ENCODE measurements at regions not wholly inside any gene's neighbourhood (a gene's known extent, or its start where the extent isn't known, plus 50 kb on each side); places are given as distances from the start of the nearest gene placed in this dataset.

DNA sequence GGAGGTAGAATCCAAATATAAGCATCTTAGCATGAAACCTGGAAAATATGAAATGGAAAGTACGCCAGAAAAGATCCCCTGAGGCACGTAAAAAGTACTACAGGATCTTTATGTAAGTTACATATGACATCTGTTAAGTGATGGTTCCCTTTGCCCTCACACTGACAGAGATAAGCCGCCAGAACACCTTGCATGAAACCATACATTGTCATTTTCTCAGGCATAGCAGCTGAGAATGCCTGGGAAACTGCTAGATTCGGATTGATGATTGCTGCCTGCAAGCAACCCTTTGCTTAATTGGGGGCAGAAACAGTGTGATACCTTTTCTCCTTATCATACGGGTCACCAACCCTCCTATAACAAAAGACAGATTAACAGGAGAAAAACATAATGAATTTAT lies 826.6 kb upstream of the LRRN3 start:
- intact Hi-C loops (cut with micrococcal nuclease; ENCODE audit: unreplicated experiment) = no loop called here
- BruUV-seq (replicated peaks) = no TSS peak
- Mint-ChIP-seq H3K27me3 (ENCODE audit: unreplicated experiment) (no peaks in the 10 kb centered on the region), H3K4me3 (ENCODE audit: low read depth, unreplicated experiment) (no peak overlapping the region), H3K36me3 (ENCODE audit: insufficient read depth, unreplicated experiment) (no peaks in the 10 kb centered on the region), H3K27ac (ENCODE audit: unreplicated experiment) (no peak overlapping the region), H3K9me3 (ENCODE audit: low read depth, unreplicated experiment) (no peaks in the 10 kb centered on the region), H3K4me1 (ENCODE audit: low read depth, unreplicated experiment) (no peaks in the 10 kb centered on the region)
- no peak for DNase-seq
- TF ChIP-seq, protein P1, sequence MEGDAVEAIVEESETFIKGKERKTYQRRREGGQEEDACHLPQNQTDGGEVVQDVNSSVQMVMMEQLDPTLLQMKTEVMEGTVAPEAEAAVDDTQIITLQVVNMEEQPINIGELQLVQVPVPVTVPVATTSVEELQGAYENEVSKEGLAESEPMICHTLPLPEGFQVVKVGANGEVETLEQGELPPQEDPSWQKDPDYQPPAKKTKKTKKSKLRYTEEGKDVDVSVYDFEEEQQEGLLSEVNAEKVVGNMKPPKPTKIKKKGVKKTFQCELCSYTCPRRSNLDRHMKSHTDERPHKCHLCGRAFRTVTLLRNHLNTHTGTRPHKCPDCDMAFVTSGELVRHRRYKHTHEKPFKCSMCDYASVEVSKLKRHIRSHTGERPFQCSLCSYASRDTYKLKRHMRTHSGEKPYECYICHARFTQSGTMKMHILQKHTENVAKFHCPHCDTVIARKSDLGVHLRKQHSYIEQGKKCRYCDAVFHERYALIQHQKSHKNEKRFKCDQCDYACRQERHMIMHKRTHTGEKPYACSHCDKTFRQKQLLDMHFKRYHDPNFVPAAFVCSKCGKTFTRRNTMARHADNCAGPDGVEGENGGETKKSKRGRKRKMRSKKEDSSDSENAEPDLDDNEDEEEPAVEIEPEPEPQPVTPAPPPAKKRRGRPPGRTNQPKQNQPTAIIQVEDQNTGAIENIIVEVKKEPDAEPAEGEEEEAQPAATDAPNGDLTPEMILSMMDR (IDR thresholded peaks at IDR 0.05; ENCODE audit: unreplicated experiment) = no peak
- CTCF ChIA-PET = no interaction called here

- H3K4me3 Mint-ChIP-seq (ENCODE audit: low read depth, unreplicated experiment) = no peak overlapping the region
- H3K9me3 Mint-ChIP-seq (ENCODE audit: low read depth, unreplicated experiment) = no peaks in the 10 kb centered on the region
- no peak overlapping the region for H3K27ac Mint-ChIP-seq (ENCODE audit: unreplicated experiment)
- BruUV-seq (replicated peaks) = no TSS peak
- no peaks in the 10 kb centered on the region for H3K27me3 Mint-ChIP-seq (ENCODE audit: unreplicated experiment)
- TF ChIP-seq, protein P1 (IDR thresholded peaks at IDR 0.05; ENCODE audit: unreplicated experiment) = no peak
- H3K36me3 Mint-ChIP-seq (ENCODE audit: insufficient read depth, unreplicated experiment) = no peaks in the 10 kb centered on the region
- intact Hi-C loops (cut with micrococcal nuclease; ENCODE audit: unreplicated experiment) = no loop called here
- DNase-seq = no peak
- CTCF ChIA-PET = no interaction called here
- peaks cover 7% of the 10 kb centered on the region for H3K4me1 Mint-ChIP-seq (ENCODE audit: low read depth, unreplicated experiment)
Measured at GRCh38 chr7:110281362-110281761, 809.6 kb upstream of the LRRN3 start.

- Mint-ChIP-seq H3K4me1 (ENCODE audit: low read depth, unreplicated experiment) (peaks cover 7% of the 10 kb centered on the region), H3K4me3 (ENCODE audit: low read depth, unreplicated experiment) (no peak overlapping the region), H3K27me3 (ENCODE audit: unreplicated experiment) (no peaks in the 10 kb centered on the region), H3K36me3 (ENCODE audit: insufficient read depth, unreplicated experiment) (no peaks in the 10 kb centered on the region), H3K9me3 (ENCODE audit: low read depth, unreplicated experiment) (no peaks in the 10 kb centered on the region), H3K27ac (ENCODE audit: unreplicated experiment) (no peak overlapping the region)
- CTCF ChIA-PET = no interaction called here
- no peak for DNase-seq
- no TSS peak for BruUV-seq (replicated peaks)
- intact Hi-C loops (cut with micrococcal nuclease; ENCODE audit: unreplicated experiment) = no loop called here
- TF ChIP-seq, protein P1 (IDR thresholded peaks at IDR 0.05; ENCODE audit: unreplicated experiment) = no peak
Measured at GRCh38 chr7:110283056-110283455, 807.9 kb upstream of the LRRN3 start.

DNA sequence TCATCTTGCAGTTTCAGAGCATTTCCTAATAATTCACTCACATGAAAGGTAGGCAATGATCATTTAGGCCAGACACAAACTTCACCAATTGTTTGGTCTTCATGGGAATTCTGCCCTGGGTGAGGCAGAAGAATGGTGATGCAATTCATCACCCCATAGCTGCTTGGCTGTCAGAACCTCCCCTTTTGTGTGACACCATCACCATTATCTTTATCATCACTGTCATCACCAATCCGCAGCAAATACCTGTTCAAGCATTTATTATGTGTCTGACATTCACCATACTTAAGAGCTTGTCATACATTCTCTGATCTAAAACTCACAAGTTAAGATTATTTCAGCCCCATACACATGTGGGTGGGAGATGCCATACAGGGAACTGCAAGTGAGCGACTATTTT lies 799.5 kb upstream of the LRRN3 start:
- H3K4me3 Mint-ChIP-seq (ENCODE audit: low read depth, unreplicated experiment) = no peak overlapping the region
- H3K27ac Mint-ChIP-seq (ENCODE audit: unreplicated experiment) = no peak overlapping the region
- H3K27me3 Mint-ChIP-seq (ENCODE audit: unreplicated experiment) = no peaks in the 10 kb centered on the region
- no peak for DNase-seq
- TF ChIP-seq, protein P1 (IDR thresholded peaks at IDR 0.05; ENCODE audit: unreplicated experiment) = no peak
- intact Hi-C loops (cut with micrococcal nuclease; ENCODE audit: unreplicated experiment) = no loop called here
- H3K36me3 Mint-ChIP-seq (ENCODE audit: insufficient read depth, unreplicated experiment) = no peaks in the 10 kb centered on the region
- H3K4me1 Mint-ChIP-seq (ENCODE audit: low read depth, unreplicated experiment) = no peaks in the 10 kb centered on the region
- CTCF ChIA-PET = no interaction called here
- no TSS peak for BruUV-seq (replicated peaks)
- no peaks in the 10 kb centered on the region for H3K9me3 Mint-ChIP-seq (ENCODE audit: low read depth, unreplicated experiment)

GRCh38 chr7:110296321-110296720 lies 794.6 kb upstream of the LRRN3 start:
- no peaks in the 10 kb centered on the region for H3K4me1 Mint-ChIP-seq (ENCODE audit: low read depth, unreplicated experiment)
- BruUV-seq (replicated peaks) = no TSS peak
- H3K9me3 Mint-ChIP-seq (ENCODE audit: low read depth, unreplicated experiment) = no peaks in the 10 kb centered on the region
- H3K27ac Mint-ChIP-seq (ENCODE audit: unreplicated experiment) = no peak overlapping the region
- no peaks in the 10 kb centered on the region for H3K27me3 Mint-ChIP-seq (ENCODE audit: unreplicated experiment)
- DNase-seq = no peak
- TF ChIP-seq, protein P1 (IDR thresholded peaks at IDR 0.05; ENCODE audit: unreplicated experiment) = no peak
- intact Hi-C loops (cut with micrococcal nuclease; ENCODE audit: unreplicated experiment) = no loop called here
- H3K4me3 Mint-ChIP-seq (ENCODE audit: low read depth, unreplicated experiment) = no peak overlapping the region
- no peaks in the 10 kb centered on the region for H3K36me3 Mint-ChIP-seq (ENCODE audit: insufficient read depth, unreplicated experiment)
- CTCF ChIA-PET = no interaction called here
